ENCODE measurements at regions not wholly inside any gene's neighbourhood (a gene's known extent, or its start where the extent isn't known, plus 50 kb on each side); places are given as distances from the start of the nearest gene placed in this dataset.

DNA sequence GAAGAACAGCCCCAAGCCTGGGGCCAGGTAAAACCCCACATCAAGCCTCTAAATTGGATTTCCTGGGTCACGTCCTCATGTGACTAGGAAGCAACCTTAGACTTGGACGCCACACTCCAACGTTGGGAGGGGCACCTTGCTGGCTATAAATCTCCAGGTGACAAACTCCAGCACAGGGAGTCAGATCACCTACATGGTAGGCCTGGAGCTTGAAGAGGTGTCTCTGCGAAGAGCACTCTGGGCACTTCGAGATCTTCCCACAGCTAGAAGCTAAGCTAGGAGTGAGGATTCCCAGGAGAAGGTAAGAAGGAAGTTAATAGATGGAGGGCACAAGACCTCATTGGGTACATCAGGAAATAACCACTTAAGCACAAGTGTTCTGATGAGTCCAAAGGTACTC, 77.1 kb upstream of the GNAZ start:
- TF ChIP-seq, protein P1, sequence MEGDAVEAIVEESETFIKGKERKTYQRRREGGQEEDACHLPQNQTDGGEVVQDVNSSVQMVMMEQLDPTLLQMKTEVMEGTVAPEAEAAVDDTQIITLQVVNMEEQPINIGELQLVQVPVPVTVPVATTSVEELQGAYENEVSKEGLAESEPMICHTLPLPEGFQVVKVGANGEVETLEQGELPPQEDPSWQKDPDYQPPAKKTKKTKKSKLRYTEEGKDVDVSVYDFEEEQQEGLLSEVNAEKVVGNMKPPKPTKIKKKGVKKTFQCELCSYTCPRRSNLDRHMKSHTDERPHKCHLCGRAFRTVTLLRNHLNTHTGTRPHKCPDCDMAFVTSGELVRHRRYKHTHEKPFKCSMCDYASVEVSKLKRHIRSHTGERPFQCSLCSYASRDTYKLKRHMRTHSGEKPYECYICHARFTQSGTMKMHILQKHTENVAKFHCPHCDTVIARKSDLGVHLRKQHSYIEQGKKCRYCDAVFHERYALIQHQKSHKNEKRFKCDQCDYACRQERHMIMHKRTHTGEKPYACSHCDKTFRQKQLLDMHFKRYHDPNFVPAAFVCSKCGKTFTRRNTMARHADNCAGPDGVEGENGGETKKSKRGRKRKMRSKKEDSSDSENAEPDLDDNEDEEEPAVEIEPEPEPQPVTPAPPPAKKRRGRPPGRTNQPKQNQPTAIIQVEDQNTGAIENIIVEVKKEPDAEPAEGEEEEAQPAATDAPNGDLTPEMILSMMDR (IDR thresholded peaks at IDR 0.05; ENCODE audit: insufficient read depth, low read length, poor library complexity, severe bottlenecking), result no peak
- no peak for TF ChIP-seq EZH2phosphoT487 (conservative IDR thresholded peaks at IDR 0.05; ENCODE audit: low read length)
